T-helper 1 cell treated with Interleukin-12 subunit alpha and Interleukin-12 subunit beta and Interleukin-4 antibody, amounts not matched to agents 30 μg/mL and 1 μg/mL, for 36 hours (primary cell): ENCODE measurements at regions not wholly inside any gene's neighbourhood (a gene's known extent, or its start where the extent isn't known, plus 50 kb on each side); places are given as distances from the start of the nearest gene placed in this dataset.
A peak's percentile ranks its signal among the peaks of the same experiment; 100 is the strongest.
"Not testable (repeated sequence)": the region's sequence is repeated elsewhere in the genome, so short reads cannot be mapped to it uniquely, and the experiment has no call there.

Source experiments
- H3K27ac Mint-ChIP-seq: one replicate; pipeline ENCODE4 v1.8.0; 2021; ENCODE audit warnings: mild to moderate bottlenecking, mixed read lengths
- H3K27me3 Mint-ChIP-seq: one replicate; pipeline ENCODE4 v1.8.0; 2021; ENCODE audit warnings: low read depth, mixed read lengths
- H3K36me3 Mint-ChIP-seq: one replicate; pipeline ENCODE4 v1.8.0; 2021; ENCODE audit warnings: low read depth, mixed read lengths
- H3K4me1 Mint-ChIP-seq: one replicate; pipeline ENCODE4 v1.8.0; 2021; ENCODE audit warnings: low read depth, mixed read lengths
- H3K4me3 Mint-ChIP-seq: one replicate; pipeline ENCODE4 v1.8.0; 2021; ENCODE audit warnings: mild to moderate bottlenecking, moderate library complexity, mixed read lengths
- H3K9me3 Mint-ChIP-seq: one replicate; pipeline ENCODE4 v1.8.0; 2021; ENCODE audit warnings: mixed read lengths

DNA sequence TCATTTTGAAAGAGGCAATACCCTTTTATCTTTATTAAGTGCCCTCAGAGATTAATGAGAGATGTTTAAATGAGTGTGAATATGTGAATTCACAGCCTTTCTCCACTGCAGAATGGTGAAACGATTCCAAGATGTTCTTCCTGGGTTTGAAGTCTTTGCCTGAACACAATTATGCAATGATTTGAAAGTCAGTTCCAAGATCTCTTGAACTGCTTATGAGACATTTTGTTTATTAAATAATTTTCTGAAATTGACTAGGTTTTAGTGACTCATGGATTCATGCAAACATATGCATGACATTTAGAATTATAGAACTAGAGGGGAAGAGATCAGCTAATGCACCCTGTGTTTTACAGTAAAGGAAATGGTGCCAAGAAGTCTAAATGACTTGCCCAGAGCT is 118.1 kb upstream of the SLC38A2 start:
- Mint-ChIP-seq H3K9me3 (no peaks in the 10 kb centered on the region), H3K4me3 (no peak overlapping the region), H3K27me3 (no peaks in the 10 kb centered on the region), H3K27ac (no peak overlapping the region), H3K4me1 (no peaks in the 10 kb centered on the region), H3K36me3 (peaks cover 11% of the 10 kb centered on the region)

DNA sequence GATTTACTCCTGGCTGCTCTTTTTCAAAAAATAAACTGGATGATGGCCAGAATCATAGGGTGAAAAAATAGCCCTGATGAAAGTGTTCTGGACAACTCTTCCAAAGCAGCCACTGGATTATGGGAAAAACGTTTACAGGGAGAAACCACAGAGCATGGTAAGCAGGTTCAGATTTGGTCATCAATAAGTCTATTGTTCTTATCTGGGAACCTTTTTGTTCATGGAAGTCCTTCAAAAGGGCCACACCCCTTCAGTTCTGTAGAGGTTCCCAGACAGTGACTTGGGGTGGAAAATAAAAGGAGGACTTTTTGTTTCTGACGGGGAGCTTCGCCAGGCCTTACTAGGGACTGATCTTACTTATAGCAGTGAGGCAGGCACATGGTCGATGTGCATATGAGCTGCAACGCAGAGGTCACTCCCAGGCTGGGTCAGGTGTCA is 117.4 kb upstream of the SLC38A2 start:
- Mint-ChIP-seq H3K4me3 (no peak overlapping the region), H3K36me3 (peaks cover 11% of the 10 kb centered on the region), H3K9me3 (no peaks in the 10 kb centered on the region), H3K27ac (no peak overlapping the region), H3K27me3 (no peaks in the 10 kb centered on the region), H3K4me1 (no peaks in the 10 kb centered on the region)

GRCh38 chr12:46487567-46488131 is 115.1 kb upstream of the SLC38A2 start:
- no peaks in the 10 kb centered on the region for H3K27me3 Mint-ChIP-seq

GRCh38 chr12:46486588-46486987 is 114.0 kb upstream of the SLC38A2 start:
- Mint-ChIP-seq H3K4me3 (no peak overlapping the region), H3K36me3 (peaks cover 9% of the 10 kb centered on the region), H3K27me3 (no peaks in the 10 kb centered on the region), H3K27ac (no peak overlapping the region), H3K9me3 (no peaks in the 10 kb centered on the region), H3K4me1 (no peaks in the 10 kb centered on the region)

More at GRCh38 chr12:46487567-46488131, 115.1 kb upstream of the SLC38A2 start:
- Mint-ChIP-seq H3K4me3 (no peak overlapping the region), H3K36me3 (peaks cover 7% of the 10 kb centered on the region), H3K4me1 (no peaks in the 10 kb centered on the region), H3K9me3 (no peaks in the 10 kb centered on the region), H3K27ac (no peak overlapping the region)

DNA sequence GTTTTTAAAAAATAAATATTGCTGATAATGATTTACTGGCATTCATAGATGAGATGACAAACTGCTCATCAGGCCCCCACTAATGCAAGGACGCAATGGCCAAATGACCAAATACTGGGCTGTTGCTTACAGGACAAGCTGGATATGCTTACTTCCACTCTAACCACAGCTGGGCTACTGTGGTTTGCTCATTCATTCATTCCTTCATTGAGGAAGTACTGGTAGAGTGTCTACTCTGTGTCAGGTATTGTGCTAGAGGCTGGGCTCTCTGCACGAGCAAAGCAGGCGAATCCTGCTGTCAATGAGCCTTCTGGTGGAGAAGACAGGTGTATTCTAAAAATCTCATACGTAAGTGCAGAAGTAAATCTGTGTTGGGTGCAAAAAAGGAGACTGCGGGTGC is 113.3 kb upstream of the SLC38A2 start:
- H3K27ac Mint-ChIP-seq: no peak overlapping the region

GRCh38 chr12:46484396-46485061 is 112.0 kb upstream of the SLC38A2 start:
- Mint-ChIP-seq H3K27me3 (no peaks in the 10 kb centered on the region), H3K27ac (no peak overlapping the region), H3K4me1 (no peaks in the 10 kb centered on the region)

More for the DNA sequence above, 113.3 kb upstream of the SLC38A2 start:
- H3K36me3 Mint-ChIP-seq: peaks cover 13% of the 10 kb centered on the region
- no peaks in the 10 kb centered on the region for H3K4me1 Mint-ChIP-seq
- no peaks in the 10 kb centered on the region for H3K27me3 Mint-ChIP-seq
- H3K9me3 Mint-ChIP-seq: no peaks in the 10 kb centered on the region
- no peak overlapping the region for H3K4me3 Mint-ChIP-seq

GRCh38 chr12:46483572-46484395 is 111.2 kb upstream of the SLC38A2 start:
- H3K4me1 Mint-ChIP-seq: no peaks in the 10 kb centered on the region
- no peaks in the 10 kb centered on the region for H3K9me3 Mint-ChIP-seq
- no peak overlapping the region for H3K27ac Mint-ChIP-seq
- H3K27me3 Mint-ChIP-seq: no peaks in the 10 kb centered on the region
- H3K4me3 Mint-ChIP-seq: no peak overlapping the region
- peaks cover 24% of the 10 kb centered on the region for H3K36me3 Mint-ChIP-seq

More at GRCh38 chr12:46484396-46485061, 112.0 kb upstream of the SLC38A2 start:
- Mint-ChIP-seq H3K9me3 (no peaks in the 10 kb centered on the region), H3K4me3 (no peak overlapping the region), H3K36me3 (peaks cover 19% of the 10 kb centered on the region)

- Mint-ChIP-seq H3K36me3 (peaks cover 28% of the 10 kb centered on the region), H3K27ac (no peak overlapping the region), H3K4me3 (no peak overlapping the region), H3K27me3 (no peaks in the 10 kb centered on the region), H3K9me3 (no peaks in the 10 kb centered on the region), H3K4me1 (peaks cover 13% of the 10 kb centered on the region)
Observed at GRCh38 chr12:46480724-46481123, 108.2 kb upstream of the SLC38A2 start.

DNA sequence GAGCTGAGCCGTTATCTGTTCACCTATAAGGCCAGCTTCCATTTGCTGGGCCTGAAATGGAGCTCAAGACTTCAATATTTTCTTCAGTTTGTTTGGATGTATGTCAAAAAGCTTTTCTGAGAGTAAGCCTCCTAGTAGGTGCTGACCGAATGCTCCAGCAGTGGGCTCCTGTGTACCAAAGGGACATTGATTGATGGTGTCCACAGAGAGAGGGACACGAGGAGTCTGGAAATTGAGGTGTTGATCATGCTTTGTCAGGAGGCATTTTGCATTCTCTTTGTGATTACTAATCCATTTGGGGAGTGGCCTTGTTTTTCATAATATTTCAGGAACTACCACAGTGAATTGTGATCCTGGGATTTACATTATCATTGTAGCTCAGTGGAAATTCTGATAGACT is 107.7 kb upstream of the SLC38A2 start:
- peaks cover 13% of the 10 kb centered on the region for H3K4me1 Mint-ChIP-seq
- no peak overlapping the region for H3K27ac Mint-ChIP-seq
- no peak overlapping the region for H3K4me3 Mint-ChIP-seq
- peaks cover 28% of the 10 kb centered on the region for H3K36me3 Mint-ChIP-seq
- H3K9me3 Mint-ChIP-seq: no peaks in the 10 kb centered on the region
- no peaks in the 10 kb centered on the region for H3K27me3 Mint-ChIP-seq

GRCh38 chr12:46478123-46478522 is 105.5 kb upstream of the SLC38A2 start:
- H3K4me1 Mint-ChIP-seq: peaks cover 18% of the 10 kb centered on the region
- H3K9me3 Mint-ChIP-seq: no peaks in the 10 kb centered on the region
- H3K4me3 Mint-ChIP-seq: no peak overlapping the region
- H3K27me3 Mint-ChIP-seq: no peaks in the 10 kb centered on the region
- no peak overlapping the region for H3K27ac Mint-ChIP-seq
- H3K36me3 Mint-ChIP-seq: peaks cover 28% of the 10 kb centered on the region

DNA sequence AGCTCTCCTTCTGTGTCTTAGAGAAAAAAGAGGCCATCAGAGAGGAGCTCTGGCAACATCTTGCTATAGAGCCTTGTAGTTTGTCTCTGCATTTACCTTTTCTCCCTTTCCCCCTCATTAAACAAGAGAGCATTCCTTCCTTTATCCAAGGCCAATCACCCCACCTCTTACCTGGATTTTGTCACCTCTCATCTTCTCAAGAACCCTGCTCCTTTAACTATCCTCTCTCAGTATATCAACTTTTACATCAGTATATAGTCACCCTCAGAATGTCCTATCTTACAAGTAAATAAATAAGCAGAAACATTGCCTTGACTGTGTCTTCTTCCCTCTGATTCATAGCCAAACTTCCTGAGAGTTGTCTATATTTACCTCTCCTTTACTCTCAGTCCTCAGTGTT is 105.0 kb upstream of the SLC38A2 start:
- Mint-ChIP-seq H3K27ac (peak overlapping the region; percentile 1), H3K36me3 (peaks cover 28% of the 10 kb centered on the region), H3K9me3 (no peaks in the 10 kb centered on the region), H3K4me1 (peaks cover 18% of the 10 kb centered on the region), H3K4me3 (no peak overlapping the region), H3K27me3 (no peaks in the 10 kb centered on the region)

DNA sequence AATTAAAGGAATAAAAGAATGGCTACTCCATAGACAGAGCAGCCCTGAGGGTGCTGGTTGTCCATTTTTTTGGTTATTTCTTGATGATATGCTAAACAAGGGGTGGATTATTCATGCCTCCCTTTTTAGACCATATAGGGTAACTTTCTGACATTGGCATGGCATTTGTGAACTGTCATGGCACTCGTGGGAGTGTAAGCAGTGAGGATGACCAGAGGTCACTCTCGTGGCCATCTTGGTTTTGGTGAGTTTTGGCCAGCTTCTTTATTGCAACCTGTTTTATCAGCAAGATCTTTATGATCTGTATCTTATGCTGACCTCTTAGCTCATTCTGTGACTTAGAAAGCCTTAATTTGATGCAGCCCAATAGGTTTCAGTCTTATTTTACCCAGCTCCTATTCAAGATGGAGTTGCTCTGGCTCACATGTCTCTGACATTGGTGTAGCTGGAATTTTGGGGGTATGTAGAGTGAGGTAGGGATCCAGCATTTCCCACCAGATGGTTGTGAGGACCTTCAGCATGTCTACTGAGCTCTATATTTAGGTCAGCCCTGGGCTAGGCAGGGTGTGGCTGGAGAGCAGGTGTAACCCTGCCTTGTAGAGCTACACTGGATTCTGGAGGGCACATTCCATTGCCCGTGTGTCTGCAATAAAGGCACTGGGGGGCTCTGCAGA is 103.5 kb upstream of the SLC38A2 start:
- no peak overlapping the region for H3K4me3 Mint-ChIP-seq
- no peaks in the 10 kb centered on the region for H3K27me3 Mint-ChIP-seq
- H3K27ac Mint-ChIP-seq: no peak overlapping the region
- H3K9me3 Mint-ChIP-seq: no peaks in the 10 kb centered on the region
- H3K4me1 Mint-ChIP-seq: peaks cover 23% of the 10 kb centered on the region
- H3K36me3 Mint-ChIP-seq: peaks cover 20% of the 10 kb centered on the region

- H3K9me3 Mint-ChIP-seq, H3K27ac Mint-ChIP-seq, H3K27me3 Mint-ChIP-seq, H3K4me3 Mint-ChIP-seq: not testable (repeated sequence)
- H3K4me1 Mint-ChIP-seq: peaks cover 35% of the 10 kb centered on the region
- peaks cover 13% of the 10 kb centered on the region for H3K36me3 Mint-ChIP-seq
Observed at GRCh38 chr12:46474385-46474784, 101.8 kb upstream of the SLC38A2 start.

GRCh38 chr12:46473634-46474329 is 101.2 kb upstream of the SLC38A2 start:
- H3K36me3 Mint-ChIP-seq: peaks cover 9% of the 10 kb centered on the region
- peak overlapping the region; percentile 22 for H3K4me3 Mint-ChIP-seq
- H3K9me3 Mint-ChIP-seq: no peaks in the 10 kb centered on the region
- peaks cover 35% of the 10 kb centered on the region for H3K4me1 Mint-ChIP-seq
- peak overlapping the region; percentile 64 for H3K27ac Mint-ChIP-seq
- no peaks in the 10 kb centered on the region for H3K27me3 Mint-ChIP-seq
